GM19452 (cell line): ENCODE measurements at regions not wholly inside any gene's neighbourhood (a gene's known extent, or its start where the extent isn't known, plus 50 kb on each side); places are given as distances from the start of the nearest gene placed in this dataset.

ENCODE experiments used
- ATAC-seq: cut with Tn5 transposase; IDR thresholded peaks from one replicate; pipeline ENCODE4 v1.9.1; 2021; ENCODE audit not compliant: unreplicated experiment

- no peak for ATAC-seq
Measured at GRCh38 chr7:121452389-121452788, 56.3 kb upstream of the FAM3C start.

GRCh38 chr7:121451367-121452094, 55.4 kb upstream of the FAM3C start:
- no peak for ATAC-seq

- no peak for ATAC-seq
Measured at GRCh38 chr7:121450631-121451198, 54.6 kb upstream of the FAM3C start.

GRCh38 chr7:121449735-121450240, 53.7 kb upstream of the FAM3C start:
- ATAC-seq: no peak

GRCh38 chr7:121449329-121449728, 53.2 kb upstream of the FAM3C start:
- no peak for ATAC-seq

DNA sequence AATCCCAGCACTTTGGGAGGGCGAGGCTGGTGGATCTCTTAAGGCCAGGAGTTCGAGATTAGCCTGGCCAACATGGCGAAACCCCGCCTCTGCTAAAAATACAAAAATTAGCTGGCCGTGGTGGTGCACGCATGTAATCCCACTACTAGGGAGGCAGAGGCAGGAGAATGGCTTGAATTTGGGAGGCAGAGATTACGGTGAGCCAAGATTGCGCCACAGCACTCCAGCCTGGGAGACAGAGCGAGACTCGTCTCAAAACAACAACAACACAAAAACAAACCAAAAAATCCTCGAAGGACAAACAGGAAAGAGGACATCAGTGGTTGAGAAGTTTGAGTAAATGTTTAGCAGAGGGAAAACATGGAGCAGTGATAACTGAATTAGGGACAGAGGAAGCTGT, 52.3 kb upstream of the FAM3C start:
- ATAC-seq: no peak

- ATAC-seq: no peak
Measured at GRCh38 chr7:121447911-121448300, 51.8 kb upstream of the FAM3C start.

DNA sequence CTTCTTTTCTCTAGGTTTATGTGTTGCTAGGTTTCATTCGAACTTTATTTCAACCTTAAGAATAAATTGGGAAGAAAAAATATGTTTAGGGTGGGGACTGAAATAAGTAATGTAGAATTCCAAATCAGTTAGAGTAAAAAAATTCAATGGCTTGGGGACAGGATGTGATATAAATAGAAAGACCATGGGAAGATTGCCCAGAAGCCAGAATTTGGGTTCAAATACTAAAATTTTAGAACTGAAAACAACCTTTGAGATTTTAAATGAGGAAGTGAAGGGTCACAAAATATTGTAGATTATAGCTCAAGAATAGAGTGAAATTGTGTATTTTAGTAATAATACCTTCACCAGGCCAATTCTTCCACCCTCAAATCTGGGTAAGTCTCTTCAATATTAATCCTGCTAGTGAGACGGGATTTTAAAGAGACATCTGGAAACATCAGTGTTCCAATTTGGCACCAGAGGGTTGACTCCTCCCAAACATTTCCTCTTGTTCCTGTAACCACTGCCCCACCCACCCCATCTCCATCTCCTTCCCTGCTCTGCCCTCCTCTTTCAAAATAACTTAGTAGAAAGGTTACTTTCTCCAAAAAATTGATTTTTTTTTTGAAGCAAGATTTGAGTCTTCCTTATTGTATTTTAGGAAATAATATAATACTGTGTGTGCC, 51.3 kb upstream of the FAM3C start:
- no peak for ATAC-seq

DNA sequence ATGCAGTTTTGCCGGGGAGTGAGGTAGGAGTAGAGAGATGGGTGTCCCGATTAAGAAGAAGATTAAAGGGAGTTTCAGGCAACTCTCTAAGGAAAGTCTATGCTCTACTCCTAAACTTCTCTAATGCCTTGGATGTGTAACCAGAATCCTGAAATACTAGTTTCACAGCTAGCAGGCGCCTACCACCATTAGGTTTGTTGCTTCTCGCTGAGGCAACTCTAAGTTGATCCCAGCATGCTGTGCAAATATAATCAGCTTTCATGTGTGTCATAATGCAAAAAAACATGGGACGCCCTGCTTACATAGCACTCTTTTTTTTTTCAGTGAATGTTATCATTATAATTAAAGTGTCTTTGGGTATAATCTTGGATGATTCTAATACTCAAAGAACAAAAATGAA, 50.4 kb upstream of the FAM3C start:
- ATAC-seq: no peak
